HEK293 (cell line): ENCODE measurements at regions not wholly inside any gene's neighbourhood (a gene's known extent, or its start where the extent isn't known, plus 50 kb on each side); places are given as distances from the start of the nearest gene placed in this dataset.

Source experiments
- FEZF1 ChIP-seq: fragments of 450-650 bp; formaldehyde crosslinking; IDR thresholded peaks from 2 replicates; pipeline ENCODE4 v1.5.1; 2016; ENCODE audit warnings: missing biosample characterization, missing genetic modification characterization
- KLF1 ChIP-seq: fragments of 450-650 bp; formaldehyde crosslinking; IDR thresholded peaks from 2 replicates; pipeline ENCODE4 v1.5.1; 2016; ENCODE audit warnings: missing biosample characterization, missing genetic modification characterization
- KLF16 ChIP-seq: fragments of 450-650 bp; formaldehyde crosslinking; IDR thresholded peaks from 2 replicates; pipeline ENCODE4 v1.5.1; 2017; ENCODE audit warnings: missing biosample characterization, missing genetic modification characterization
- ZFP41 ChIP-seq: fragments of 450-650 bp; formaldehyde crosslinking; IDR thresholded peaks from 2 replicates; pipeline ENCODE4 v1.5.1; 2016; ENCODE audit warnings: missing biosample characterization, missing genetic modification characterization, borderline replicate concordance
- ZNF175 ChIP-seq: fragments of 450-650 bp; formaldehyde crosslinking; IDR thresholded peaks from 2 replicates; pipeline ENCODE4 v1.5.1; 2016; ENCODE audit warnings: missing biosample characterization, missing genetic modification characterization
- ZNF202 ChIP-seq: fragments of 450-650 bp; formaldehyde crosslinking; IDR thresholded peaks from 2 replicates; pipeline ENCODE4 v1.5.1; 2016; ENCODE audit warnings: missing biosample characterization, missing genetic modification characterization, borderline replicate concordance
- ZNF629 ChIP-seq: fragments of 450-650 bp; formaldehyde crosslinking; IDR thresholded peaks from 2 replicates; pipeline ENCODE4 v1.5.1; 2017; ENCODE audit warnings: missing biosample characterization, missing genetic modification characterization
- ZNF670 ChIP-seq: fragments of 450-650 bp; formaldehyde crosslinking; IDR thresholded peaks from 2 replicates; pipeline ENCODE4 v1.5.1; 2016; ENCODE audit warnings: missing biosample characterization, missing genetic modification characterization, low read depth
- TF ChIP-seq, protein P1 (sequence below): fragments of 450-650 bp; formaldehyde crosslinking; IDR thresholded peaks from 2 replicates; pipeline ENCODE4 v1.5.1; 2016; ENCODE audit warnings: missing biosample characterization, missing genetic modification characterization
- TF ChIP-seq, protein P2 (sequence below): fragments of 450-650 bp; formaldehyde crosslinking; IDR thresholded peaks from 2 replicates; pipeline ENCODE4 v1.5.1; 2016; ENCODE audit warnings: missing biosample characterization, missing genetic modification characterization
- TF ChIP-seq, protein P3 (sequence below): fragments of 450-650 bp; formaldehyde crosslinking; IDR thresholded peaks from 2 replicates; pipeline ENCODE4 v1.5.1; 2016; ENCODE audit warnings: missing biosample characterization, missing genetic modification characterization

DNA sequence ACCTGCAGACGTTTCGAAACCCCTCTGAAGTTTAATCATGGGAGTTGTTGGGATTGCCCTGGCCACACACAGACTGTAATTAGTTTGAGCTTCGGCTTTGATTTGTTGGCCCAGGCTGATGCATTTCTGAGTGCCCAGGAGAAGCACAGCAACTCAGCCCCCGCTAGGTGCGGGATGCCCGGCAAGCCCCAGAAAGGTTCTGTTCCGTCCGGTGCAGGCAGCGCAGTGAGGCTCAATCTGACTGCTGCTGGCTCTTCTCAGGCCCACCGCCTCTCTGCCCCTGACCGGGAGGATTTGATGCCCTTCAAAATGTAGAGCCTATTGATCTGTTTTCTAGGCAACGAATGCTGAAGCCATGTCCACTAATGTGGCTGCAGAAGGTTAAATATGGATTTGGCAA, 73.4 kb upstream of the TAF11L2 start:
- TF ChIP-seq, protein P1, sequence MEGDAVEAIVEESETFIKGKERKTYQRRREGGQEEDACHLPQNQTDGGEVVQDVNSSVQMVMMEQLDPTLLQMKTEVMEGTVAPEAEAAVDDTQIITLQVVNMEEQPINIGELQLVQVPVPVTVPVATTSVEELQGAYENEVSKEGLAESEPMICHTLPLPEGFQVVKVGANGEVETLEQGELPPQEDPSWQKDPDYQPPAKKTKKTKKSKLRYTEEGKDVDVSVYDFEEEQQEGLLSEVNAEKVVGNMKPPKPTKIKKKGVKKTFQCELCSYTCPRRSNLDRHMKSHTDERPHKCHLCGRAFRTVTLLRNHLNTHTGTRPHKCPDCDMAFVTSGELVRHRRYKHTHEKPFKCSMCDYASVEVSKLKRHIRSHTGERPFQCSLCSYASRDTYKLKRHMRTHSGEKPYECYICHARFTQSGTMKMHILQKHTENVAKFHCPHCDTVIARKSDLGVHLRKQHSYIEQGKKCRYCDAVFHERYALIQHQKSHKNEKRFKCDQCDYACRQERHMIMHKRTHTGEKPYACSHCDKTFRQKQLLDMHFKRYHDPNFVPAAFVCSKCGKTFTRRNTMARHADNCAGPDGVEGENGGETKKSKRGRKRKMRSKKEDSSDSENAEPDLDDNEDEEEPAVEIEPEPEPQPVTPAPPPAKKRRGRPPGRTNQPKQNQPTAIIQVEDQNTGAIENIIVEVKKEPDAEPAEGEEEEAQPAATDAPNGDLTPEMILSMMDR = no peak
- TF ChIP-seq KLF1 (tag by site-specific recombination) (no peak), FEZF1 (tag by site-specific recombination) (no peak), ZNF670 (tag by site-specific recombination) (no peak), KLF16 (tag by site-specific recombination) (no peak), ZFP41 (tag by site-specific recombination) (no peak), ZNF629 (tag by site-specific recombination) (no peak), ZNF202 (tag by site-specific recombination) (no peak), ZNF175 (tag by site-specific recombination) (no peak)
- TF ChIP-seq, protein P2, sequence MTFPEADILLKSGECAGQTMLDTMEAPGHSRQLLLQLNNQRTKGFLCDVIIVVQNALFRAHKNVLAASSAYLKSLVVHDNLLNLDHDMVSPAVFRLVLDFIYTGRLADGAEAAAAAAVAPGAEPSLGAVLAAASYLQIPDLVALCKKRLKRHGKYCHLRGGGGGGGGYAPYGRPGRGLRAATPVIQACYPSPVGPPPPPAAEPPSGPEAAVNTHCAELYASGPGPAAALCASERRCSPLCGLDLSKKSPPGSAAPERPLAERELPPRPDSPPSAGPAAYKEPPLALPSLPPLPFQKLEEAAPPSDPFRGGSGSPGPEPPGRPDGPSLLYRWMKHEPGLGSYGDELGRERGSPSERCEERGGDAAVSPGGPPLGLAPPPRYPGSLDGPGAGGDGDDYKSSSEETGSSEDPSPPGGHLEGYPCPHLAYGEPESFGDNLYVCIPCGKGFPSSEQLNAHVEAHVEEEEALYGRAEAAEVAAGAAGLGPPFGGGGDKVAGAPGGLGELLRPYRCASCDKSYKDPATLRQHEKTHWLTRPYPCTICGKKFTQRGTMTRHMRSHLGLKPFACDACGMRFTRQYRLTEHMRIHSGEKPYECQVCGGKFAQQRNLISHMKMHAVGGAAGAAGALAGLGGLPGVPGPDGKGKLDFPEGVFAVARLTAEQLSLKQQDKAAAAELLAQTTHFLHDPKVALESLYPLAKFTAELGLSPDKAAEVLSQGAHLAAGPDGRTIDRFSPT (tag by site-specific recombination) = no peak
- TF ChIP-seq, protein P3, sequence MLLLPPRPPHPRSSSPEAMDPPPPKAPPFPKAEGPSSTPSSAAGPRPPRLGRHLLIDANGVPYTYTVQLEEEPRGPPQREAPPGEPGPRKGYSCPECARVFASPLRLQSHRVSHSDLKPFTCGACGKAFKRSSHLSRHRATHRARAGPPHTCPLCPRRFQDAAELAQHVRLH = no peak
